NT2/D1 (cell line): ENCODE measurements at regions not wholly inside any gene's neighbourhood (a gene's known extent, or its start where the extent isn't known, plus 50 kb on each side); places are given as distances from the start of the nearest gene placed in this dataset.

ENCODE experiments used
- DNase-seq: peaks from one replicate; pipeline ENCODE4 v3.0.0-alpha.2; 2011; ENCODE audit warnings: low read depth, low spot score
- H3K27me3 ChIP-seq: 2 replicates; pipeline ENCODE4 v1.6.0; 2011; ENCODE audit warnings: mild to moderate bottlenecking; ENCODE audit not compliant: insufficient read length, insufficient read depth
- H3K36me3 ChIP-seq: 2 replicates; pipeline ENCODE4 v1.6.1; 2011; ENCODE audit warnings: mild to moderate bottlenecking, low read length, mixed read lengths; ENCODE audit not compliant: insufficient read depth, insufficient read length
- H3K4me1 ChIP-seq: 2 replicates; pipeline ENCODE4 v1.5.1; 2011; ENCODE audit not compliant: insufficient read depth, insufficient read length
- H3K4me3 ChIP-seq: 2 replicates; pipeline ENCODE4 v1.5.1; 2011; ENCODE audit warnings: low read depth; ENCODE audit not compliant: insufficient read length
- H3K9ac ChIP-seq: 2 replicates; pipeline ENCODE4 v1.6.0; 2011; ENCODE audit warnings: low read depth; ENCODE audit not compliant: insufficient read length
- H3K9me3 ChIP-seq: 2 replicates; pipeline ENCODE4 v1.5.1; 2011; ENCODE audit warnings: mild to moderate bottlenecking, low read length; ENCODE audit not compliant: insufficient read depth
- SUZ12 ChIP-seq: IDR thresholded peaks from 2 replicates; pipeline ENCODE4 v1.6.1; 2011; ENCODE audit not compliant: insufficient read length, insufficient read depth; ENCODE audit errors: extremely low read depth
- YY1 ChIP-seq: IDR thresholded peaks from 2 replicates; pipeline ENCODE4 v1.6.1; 2011; ENCODE audit not compliant: insufficient read length, insufficient read depth
- ZNF274 ChIP-seq: IDR thresholded peaks from 2 replicates; pipeline ENCODE4 v1.6.1; 2011; ENCODE audit warnings: mild to moderate bottlenecking, low read depth, low read length

DNA sequence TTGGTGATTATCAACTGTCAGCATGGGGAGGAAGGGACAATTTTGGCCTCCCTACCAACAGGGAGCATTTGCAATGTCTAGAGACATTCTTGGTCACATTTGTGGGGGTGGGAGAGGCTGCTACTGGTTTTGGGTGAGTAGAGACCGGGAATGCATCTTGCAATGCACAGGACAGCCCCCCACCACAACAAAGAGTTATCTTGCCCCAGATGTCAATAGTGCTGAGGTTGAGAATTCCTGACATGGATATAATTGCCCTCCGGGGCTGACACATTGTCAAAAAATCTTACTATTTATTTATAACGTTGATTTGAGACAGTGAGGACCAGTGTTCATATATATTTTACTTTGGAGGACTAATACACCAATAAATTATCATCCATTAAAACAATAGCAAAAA, 316.1 kb downstream of the PSAT1 start:
- H3K27me3 ChIP-seq: no peaks in the 10 kb centered on the region
- no peak overlapping the region for H3K9ac ChIP-seq
- no peaks in the 10 kb centered on the region for H3K4me1 ChIP-seq
- no peak for DNase-seq
- H3K36me3 ChIP-seq: no peaks in the 10 kb centered on the region
- no peak overlapping the region for H3K4me3 ChIP-seq
- TF ChIP-seq ZNF274 (no peak), SUZ12 (no peak), YY1 (no peak)
- no peaks in the 10 kb centered on the region for H3K9me3 ChIP-seq

DNA sequence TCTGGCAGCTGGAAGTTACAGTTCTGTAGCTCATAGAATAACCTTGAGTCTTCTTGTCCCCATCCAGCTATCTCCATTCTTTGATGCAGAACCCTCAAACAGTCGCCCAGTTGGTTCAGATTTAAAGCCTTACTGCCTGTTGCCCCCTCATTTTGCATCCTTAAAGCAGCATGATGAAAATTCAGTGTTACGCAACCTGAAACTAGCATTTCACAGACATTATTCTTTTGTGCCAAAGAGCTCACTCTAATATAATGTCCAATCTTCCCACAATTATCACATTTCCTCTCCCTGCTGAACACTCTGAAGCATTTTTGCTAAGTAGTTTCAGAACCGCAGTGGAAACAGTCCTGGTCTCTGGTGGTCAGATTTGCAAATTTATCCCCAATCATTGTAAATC, 318.0 kb downstream of the PSAT1 start:
- no peaks in the 10 kb centered on the region for H3K9me3 ChIP-seq
- H3K36me3 ChIP-seq: no peaks in the 10 kb centered on the region
- no peak overlapping the region for H3K9ac ChIP-seq
- TF ChIP-seq ZNF274: no peak
- no peak for TF ChIP-seq SUZ12
- no peak for TF ChIP-seq YY1
- H3K4me1 ChIP-seq: no peaks in the 10 kb centered on the region
- no peak for DNase-seq
- H3K4me3 ChIP-seq: no peak overlapping the region
- H3K27me3 ChIP-seq: no peaks in the 10 kb centered on the region

DNA sequence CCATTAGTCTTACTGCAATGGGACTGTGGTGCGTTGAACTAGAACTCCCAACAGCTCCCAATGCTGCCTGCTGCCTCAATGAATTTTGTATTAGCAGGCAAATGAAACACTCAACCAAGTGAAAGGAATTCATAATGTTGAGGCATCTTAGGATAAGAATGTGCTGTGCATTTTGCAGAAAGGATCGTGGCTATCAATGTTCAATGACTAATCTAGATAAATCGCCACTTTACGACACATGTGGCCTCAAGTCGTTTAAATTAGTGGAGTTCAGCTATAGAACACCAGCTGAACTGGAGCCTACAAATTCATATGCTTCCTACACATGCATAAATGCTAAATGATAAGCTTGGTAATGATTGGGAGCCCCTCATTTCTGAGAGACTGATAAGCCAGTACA, 318.4 kb downstream of the PSAT1 start:
- Histone ChIP-seq H3K36me3 (no peaks in the 10 kb centered on the region), H3K4me3 (no peak overlapping the region), H3K9me3 (no peaks in the 10 kb centered on the region), H3K9ac (no peak overlapping the region), H3K27me3 (no peaks in the 10 kb centered on the region), H3K4me1 (no peaks in the 10 kb centered on the region)
- no peak for TF ChIP-seq YY1
- TF ChIP-seq ZNF274: no peak
- TF ChIP-seq SUZ12: no peak
- DNase-seq: no peak

DNA sequence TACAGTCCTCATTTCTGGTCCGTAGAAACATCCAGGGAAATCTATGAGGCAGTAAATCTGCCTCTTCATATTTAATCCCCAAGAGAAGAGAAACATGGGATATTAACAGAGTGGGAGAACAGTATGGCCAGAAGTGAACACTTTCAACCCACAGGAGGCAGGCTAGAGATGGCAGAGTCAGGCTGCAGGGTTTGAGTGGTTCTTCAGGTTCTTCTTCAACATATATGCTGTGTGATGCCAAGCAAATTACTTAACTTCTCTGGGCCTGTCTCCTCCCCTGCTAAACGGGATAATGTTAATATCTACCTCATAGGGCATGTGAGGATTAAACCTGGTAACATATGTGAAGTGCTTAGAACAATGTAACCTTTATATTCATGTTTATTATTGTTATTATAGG, 321.8 kb downstream of the PSAT1 start:
- Histone ChIP-seq H3K36me3 (no peaks in the 10 kb centered on the region), H3K4me1 (no peaks in the 10 kb centered on the region), H3K4me3 (no peak overlapping the region), H3K9me3 (no peaks in the 10 kb centered on the region), H3K9ac (no peak overlapping the region), H3K27me3 (no peaks in the 10 kb centered on the region)
- TF ChIP-seq YY1 (no peak), ZNF274 (no peak), SUZ12 (no peak)
- no peak for DNase-seq

DNA sequence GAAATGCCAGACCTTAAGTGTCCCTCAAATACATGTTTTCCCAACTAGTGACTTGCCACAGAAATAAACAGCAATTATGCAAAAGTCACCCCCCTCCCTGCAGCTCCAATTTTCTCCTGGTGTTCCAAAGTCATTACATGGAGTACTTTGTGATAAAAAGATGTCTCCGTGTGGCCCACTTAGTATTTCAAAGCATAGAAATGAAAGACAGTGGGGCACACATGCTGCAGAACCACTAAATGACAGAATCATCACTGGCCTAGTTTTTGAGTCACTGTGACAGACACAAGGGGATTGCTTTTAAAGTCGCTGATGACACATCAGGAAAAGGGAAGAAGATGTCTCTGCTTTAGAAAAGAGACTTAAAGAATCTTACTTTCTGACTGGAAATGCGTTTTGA, 323.4 kb downstream of the PSAT1 start:
- Histone ChIP-seq H3K9ac (no peak overlapping the region), H3K4me1 (no peaks in the 10 kb centered on the region), H3K36me3 (no peaks in the 10 kb centered on the region), H3K27me3 (no peaks in the 10 kb centered on the region), H3K9me3 (no peaks in the 10 kb centered on the region), H3K4me3 (no peak overlapping the region)
- no peak for TF ChIP-seq ZNF274
- DNase-seq: no peak

DNA sequence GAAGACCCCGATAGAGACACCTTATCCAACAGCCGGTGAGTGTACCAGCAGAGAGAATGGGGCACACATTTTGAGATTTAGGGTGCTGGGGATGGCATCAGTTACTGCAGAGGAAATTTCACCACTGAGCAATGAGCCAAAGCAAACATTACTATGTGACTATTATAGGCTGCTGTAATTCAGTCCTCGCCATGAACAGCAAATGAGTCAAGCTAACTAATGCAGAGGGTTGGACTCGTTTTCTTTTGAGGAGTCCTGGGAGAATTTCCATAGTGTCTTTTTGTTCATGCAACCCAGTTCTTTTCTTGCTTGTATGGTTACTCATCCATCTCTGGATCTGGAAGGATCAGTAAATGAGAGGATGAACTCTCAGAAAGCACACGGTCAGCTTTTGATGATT, 323.8 kb downstream of the PSAT1 start:
- Histone ChIP-seq H3K4me1 (no peaks in the 10 kb centered on the region), H3K4me3 (no peak overlapping the region), H3K9me3 (no peaks in the 10 kb centered on the region), H3K27me3 (no peaks in the 10 kb centered on the region), H3K36me3 (no peaks in the 10 kb centered on the region), H3K9ac (no peak overlapping the region)
- DNase-seq: no peak
- TF ChIP-seq ZNF274: no peak
- no peak for TF ChIP-seq SUZ12
- TF ChIP-seq YY1: no peak

DNA sequence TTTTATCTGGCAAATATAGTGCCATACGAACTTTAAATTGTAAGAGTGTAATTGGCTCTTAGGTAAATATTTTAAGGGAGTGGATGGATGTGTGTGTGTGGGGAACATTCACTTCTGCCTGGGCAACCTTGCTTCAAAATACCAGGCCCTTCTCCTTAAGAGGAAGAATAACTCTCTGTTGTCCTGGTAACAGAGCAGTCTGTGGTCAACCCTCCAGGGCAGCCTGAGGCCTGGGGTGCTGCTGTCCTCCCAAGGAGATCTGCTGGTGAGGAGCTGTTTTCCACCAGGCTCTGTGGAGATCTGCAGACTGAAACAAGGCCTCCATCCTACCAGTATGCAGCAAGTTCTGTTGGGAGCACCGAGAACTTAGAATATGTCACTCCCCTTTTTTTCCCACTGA, 325.2 kb downstream of the PSAT1 start:
- no peak for DNase-seq
- no peaks in the 10 kb centered on the region for H3K27me3 ChIP-seq
- TF ChIP-seq ZNF274: no peak
- TF ChIP-seq YY1: no peak
- TF ChIP-seq SUZ12: no peak
- H3K9ac ChIP-seq: no peak overlapping the region
- no peaks in the 10 kb centered on the region for H3K9me3 ChIP-seq
- no peaks in the 10 kb centered on the region for H3K36me3 ChIP-seq
- H3K4me1 ChIP-seq: no peaks in the 10 kb centered on the region
- no peak overlapping the region for H3K4me3 ChIP-seq

DNA sequence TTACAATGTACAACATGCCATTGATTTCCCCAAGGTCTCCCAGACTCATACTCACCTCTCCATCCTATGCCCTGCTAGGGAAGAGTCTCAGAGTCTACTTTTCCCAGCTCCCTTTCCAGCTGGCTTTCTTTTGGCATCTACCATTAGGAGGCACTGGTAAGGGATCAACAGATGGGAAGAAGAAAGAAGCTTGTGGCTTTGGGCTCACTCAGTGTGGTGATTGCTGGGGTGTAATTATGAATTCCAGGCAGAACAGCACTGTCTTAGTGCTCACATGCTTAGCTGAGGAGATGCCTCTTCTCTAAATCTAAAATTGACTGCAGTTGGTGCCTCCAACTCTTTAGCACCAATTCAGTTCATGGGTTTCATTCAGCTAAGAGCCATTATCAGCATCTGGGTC, 330.0 kb downstream of the PSAT1 start:
- Histone ChIP-seq H3K4me1 (no peaks in the 10 kb centered on the region), H3K9me3 (no peaks in the 10 kb centered on the region), H3K4me3 (no peak overlapping the region), H3K36me3 (no peaks in the 10 kb centered on the region), H3K9ac (no peak overlapping the region), H3K27me3 (no peaks in the 10 kb centered on the region)
- no peak for TF ChIP-seq ZNF274
- no peak for TF ChIP-seq YY1
- TF ChIP-seq SUZ12: no peak
- no peak for DNase-seq
